Left lobe of liver (tissue), 2 donors: ENCODE measurements at regions not wholly inside any gene's neighbourhood (a gene's known extent, or its start where the extent isn't known, plus 50 kb on each side); places are given as distances from the start of the nearest gene placed in this dataset.
A peak's percentile ranks its signal among the peaks of the same experiment; 100 is the strongest.

ENCODE experiments used
- ATAC-seq: fragments of 200-7000 bp; cut with Tn5 transposase; one replicate; pipeline ENCODE4 v1.9.1; 2020; ENCODE audit warnings: mild to moderate bottlenecking, moderate library complexity
- DNase-seq: peaks from one replicate; pipeline ENCODE4 v3.0.0-alpha.2; 2020; ENCODE audit warnings: low spot score
- donor health status: DM: no; HTN: no; CAD: no; lungs with moderate emphysema.
- donor health status: DM: no; HTN: yes; CAD: no.

DNA sequence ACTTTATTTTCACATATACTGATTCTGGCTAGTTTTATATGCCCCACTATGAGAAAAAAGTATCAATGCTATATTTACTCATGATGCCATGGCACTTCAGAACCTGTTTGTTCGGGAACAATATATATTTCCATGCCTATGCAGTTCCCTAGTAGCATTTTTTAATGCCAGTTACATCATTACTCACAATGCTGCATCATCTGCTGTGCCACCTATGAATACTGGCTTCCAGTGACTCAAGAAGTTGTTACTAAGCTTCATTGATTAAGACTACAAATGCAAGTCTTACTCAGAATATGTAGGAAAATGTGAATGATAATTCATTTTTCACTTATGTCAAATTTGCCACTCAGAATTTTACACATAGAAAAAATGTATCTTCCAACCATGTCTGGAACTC is 97.9 kb downstream of the MAFB start:
- DNase-seq (no peak), ATAC-seq (no peak)

DNA sequence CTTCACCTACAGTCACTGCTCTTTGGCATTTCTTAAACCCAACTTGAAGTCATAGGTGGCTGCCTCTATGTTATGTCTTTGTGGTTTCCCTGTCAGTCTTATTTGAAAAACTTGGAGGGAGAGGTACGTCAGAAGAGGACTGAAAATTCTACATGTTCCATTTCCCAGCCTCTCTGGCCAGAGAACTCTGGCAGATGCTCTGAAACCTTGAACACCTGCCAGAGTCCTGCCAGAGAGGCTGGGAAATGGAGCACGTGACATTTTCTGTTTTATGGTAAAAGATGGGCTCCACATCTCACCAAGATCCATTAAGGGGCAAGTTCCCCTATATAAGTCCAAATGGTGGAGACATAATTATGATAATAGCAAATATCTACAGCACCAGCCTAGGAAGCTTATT is 99.5 kb downstream of the MAFB start:
- DNase-seq: no peak
- peak; percentile 57 for ATAC-seq

DNA sequence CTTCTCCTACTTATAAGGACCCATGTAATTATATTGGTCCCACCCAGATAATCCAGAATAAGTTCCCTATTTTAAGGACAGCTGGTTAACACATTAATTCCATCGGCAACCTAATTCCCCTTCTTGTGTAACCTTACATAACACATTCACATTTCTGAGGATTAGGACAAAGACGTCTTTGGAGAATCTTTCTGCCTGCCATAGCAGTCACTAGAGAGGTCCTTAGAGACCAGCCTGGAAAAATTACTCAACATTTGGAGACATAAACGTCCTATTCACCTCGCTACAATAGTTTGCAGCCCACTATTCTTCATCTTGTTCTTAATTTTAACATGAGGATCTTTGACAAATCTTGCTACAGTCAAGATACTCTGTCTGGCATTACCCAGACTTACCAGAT is 100.1 kb downstream of the MAFB start:
- ATAC-seq: no peak

DNA sequence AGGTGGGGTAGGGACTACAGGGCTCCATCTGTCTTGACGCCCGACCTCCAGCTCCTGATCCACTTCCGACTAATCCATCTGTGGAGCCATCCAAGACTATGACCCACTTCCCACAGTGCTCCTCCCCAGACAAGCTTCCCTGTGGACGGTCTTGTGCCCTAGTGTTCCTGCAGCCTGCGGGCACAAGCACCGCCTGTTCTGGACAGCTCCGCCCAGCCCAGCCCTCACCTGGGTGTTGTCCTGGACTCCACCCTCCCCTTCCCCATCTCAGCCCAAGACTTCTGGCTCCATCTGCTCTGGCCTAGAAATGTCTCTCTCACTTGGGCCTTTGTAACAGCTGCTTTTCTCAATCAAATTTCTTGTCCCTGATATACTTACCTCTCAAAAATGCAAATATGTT is 102.0 kb downstream of the MAFB start:
- no peak for ATAC-seq
- no peak for DNase-seq

More for the DNA sequence above, 100.1 kb downstream of the MAFB start:
- DNase-seq: no peak

DNA sequence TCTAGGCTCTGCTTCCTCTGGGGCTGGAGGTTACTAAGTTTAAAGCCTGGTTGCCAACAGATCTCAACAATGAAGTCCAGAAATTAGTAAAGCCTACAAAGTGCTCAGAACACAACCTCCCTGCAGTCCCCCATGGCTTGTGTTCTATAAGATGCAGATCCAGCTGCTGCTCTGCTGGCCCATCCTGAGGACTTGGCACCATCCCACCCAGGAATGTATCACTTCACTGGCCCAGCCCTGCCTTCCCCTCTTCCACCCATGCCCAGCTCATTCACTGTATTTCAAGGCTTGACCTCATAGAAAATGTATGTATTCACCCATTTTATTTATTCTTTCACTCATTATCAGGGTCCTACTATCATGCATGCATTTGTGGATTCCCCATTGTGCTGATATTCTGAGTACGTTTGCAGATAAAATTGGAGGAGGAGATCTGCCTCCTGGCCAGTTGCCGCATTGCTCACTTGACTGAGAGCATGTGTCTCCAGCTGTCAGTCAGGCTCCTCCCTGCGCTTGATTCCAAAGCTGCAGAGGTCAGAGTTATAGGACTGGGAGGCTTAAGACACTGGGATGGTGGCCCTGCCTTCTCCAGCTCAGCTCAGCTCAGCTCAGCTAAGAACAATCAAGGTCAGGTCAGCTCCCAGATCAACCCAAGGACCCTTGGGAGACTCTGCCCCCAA is 104.8 kb downstream of the MAFB start:
- ATAC-seq: peak; percentile 20

DNA sequence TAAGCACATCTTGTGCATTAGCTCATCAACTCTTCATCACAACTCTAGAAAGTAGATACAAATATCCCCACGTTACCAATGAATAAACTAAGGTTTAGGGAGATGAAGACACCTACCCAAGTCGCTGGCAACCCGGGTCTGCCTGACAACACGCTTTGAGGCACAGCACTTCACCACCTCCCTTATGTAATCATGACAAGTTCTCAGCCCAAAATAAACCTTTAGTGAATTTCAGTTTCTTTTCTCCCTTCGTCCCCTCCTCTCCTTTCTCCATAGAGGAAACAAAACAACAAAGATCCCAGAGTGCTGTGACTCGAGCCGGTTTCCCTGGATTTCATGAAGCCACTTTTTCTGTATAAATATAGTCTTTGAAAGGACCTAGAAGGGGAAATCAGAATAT is 105.4 kb downstream of the MAFB start:
- no peak for ATAC-seq
- no peak for DNase-seq

More for the DNA sequence above, 104.8 kb downstream of the MAFB start:
- DNase-seq: no peak

DNA sequence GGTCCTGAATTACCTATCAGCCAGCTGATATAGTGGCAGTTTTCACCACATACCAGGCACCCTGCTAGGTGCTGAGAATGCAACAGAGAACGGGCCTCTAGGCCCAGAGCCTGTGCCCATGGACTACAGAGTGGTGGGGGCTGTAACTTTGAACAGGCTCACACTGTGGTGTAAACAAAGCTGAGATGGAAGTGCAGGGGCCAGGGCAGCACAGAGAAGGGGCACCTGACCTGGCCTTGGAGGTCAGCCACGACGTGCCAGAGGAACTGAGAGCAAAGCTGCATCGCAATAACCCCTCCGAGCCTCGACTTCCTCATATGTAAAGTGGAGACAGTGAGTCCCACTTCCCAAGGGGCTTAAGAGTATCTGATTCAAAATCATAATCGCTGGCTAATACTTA is 105.8 kb downstream of the MAFB start:
- DNase-seq (no peak), ATAC-seq (peak; percentile 47)

DNA sequence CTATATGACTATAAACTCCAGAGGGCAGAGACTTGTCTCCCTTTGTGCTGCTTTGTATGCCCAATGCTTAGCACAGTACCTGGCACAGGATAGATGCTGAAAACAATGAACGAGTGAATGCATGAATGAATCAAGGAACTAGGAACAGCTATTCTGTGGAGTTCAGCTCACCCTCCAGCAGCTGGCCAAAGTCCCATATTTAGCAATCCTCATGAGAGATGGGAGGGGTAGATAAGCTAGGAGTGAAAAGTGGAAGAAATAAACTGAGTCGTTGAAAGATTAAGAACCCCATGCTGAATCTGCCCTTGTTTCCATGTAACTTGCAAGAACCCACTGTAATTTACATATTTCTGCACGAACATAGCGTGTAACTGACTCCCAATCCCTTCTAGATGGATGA is 106.5 kb downstream of the MAFB start:
- DNase-seq: peak; percentile 62
- ATAC-seq: peak; percentile 92

DNA sequence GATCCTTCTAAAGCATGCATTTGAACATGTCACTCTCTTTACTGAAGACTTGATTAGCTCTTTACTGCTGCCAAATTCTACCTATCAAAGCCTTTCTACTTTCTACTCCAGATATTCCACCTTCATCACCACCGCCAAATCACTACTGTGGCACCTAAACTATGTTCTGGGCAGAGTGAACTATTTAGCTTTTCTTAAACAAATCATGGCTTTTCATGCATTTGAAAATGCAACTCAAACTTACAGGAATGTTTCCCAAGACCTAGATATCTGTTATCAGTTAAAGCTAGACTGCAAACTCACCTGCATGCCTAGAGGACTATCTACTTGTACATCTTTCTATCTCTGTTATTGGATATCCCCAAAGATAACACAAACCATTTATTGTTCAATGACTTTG is 109.3 kb downstream of the MAFB start:
- ATAC-seq: no peak

DNA sequence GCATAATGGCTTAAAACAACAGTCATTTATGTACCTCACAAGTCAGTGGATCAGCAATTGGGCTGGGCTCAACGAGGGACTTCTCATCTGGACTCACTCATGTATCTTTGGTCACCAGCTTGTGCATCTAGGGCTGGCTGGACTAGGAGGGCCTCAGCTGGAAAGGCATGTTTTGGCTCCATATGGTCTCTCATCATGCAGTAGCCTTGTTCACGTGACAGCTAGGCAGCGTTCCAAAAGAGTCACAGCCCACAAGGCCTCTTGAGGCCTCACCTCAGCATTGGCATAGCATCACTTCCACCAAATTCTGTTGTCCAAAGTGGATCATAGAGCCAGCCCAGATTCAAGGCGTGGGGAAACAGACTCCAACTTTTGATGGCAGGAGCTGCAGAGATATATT is 110.1 kb downstream of the MAFB start:
- DNase-seq (no peak), ATAC-seq (no peak)

More for the DNA sequence above, 109.3 kb downstream of the MAFB start:
- no peak for DNase-seq

DNA sequence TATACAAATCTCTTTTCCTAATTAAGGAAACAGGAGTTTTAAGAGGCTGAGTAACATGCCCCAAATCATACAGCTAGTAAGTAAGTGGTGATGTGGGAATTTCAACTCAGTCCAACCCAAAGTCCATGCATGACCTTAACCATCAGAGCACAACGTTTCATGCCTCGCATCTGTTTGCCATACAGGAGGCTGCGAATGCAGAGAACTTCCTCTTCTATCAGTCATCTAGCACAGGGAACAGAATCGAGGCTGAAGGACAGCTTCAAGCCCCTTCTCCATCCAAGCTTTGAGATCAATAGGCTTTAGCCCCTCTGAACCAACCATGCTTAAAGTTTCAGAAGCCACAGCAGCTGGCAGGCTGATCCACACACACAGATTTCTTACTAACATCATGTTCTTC is 113.2 kb downstream of the MAFB start:
- ATAC-seq (no peak), DNase-seq (no peak)

DNA sequence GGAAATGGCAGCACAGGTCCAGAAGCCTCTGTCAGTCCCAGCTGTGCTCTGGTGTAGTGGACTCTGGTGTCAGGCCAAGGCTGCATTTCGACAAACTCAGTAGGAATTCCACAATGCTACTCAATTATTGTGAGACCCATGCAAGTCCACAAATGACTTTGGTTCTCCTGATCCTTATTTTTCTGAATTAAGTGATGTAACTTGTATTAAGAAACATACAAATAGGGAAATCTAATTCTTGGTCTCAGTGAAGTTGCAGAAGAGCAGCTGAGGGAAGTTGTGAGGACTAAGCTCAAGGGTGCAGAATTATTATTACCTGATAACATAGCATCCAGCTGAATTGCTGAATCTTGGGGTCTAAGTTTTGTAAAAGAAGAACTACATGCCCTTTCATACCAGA is 116.8 kb downstream of the MAFB start:
- ATAC-seq: peak; percentile 43
- DNase-seq: no peak

DNA sequence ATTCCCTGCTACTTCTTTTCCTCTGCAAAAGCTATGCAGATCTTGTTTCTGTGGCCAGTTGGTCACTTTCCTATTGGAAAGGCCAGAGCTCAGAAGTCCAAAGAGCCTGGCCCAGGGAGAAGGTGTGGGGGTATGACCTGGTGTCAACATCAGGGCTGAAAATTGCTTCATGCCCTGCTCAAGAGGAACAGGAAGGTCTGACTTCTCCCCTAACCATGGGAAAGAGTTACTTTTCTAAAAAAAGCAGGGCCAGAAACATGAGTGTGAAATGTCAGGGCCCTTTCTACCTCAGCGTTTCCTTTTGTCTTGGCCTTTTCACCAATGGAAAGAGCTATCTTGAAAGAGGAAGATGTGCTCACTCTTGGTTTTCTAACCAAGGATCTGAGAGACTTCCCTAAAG is 117.4 kb downstream of the MAFB start:
- DNase-seq (peak; percentile 83), ATAC-seq (peak; percentile 94)

DNA sequence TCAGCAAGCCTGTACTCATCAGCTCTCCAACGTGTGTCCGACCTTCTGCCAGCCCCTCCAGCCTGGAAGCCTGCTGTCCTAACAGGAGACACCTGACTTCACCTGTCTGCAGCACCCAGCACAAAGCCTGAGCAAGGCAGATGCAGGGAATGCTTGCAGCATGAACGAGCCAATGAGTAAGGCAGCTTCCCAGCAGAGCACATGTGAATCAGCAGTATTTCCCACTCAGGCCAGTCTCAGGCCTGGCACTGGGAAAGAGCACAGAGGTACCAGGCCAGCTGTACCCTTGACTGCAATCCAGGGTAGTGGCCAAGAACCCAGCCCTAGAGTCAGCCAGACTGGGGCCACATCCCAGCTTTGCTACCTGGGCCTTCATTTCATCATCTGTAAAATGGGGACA is 120.8 kb downstream of the MAFB start:
- DNase-seq (no peak), ATAC-seq (peak; percentile 51)

DNA sequence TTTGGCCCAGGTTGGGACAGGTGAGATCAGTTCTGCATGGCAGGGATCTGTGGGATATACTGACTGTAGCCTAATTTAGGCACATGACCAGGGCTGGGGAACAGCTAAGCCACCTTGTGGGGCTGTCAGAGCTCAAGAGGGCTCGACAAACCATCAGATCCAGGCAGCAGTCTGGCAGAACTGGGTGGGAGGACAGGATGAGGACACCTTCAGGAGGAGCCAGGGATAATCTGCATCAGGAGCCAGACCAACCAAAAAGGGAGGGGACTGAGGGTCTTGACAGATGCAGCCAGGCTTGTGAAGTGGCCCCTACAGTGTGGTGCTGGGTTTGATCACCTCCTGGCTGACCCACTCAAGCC is 123.4 kb downstream of the MAFB start:
- no peak for ATAC-seq
- DNase-seq: no peak

DNA sequence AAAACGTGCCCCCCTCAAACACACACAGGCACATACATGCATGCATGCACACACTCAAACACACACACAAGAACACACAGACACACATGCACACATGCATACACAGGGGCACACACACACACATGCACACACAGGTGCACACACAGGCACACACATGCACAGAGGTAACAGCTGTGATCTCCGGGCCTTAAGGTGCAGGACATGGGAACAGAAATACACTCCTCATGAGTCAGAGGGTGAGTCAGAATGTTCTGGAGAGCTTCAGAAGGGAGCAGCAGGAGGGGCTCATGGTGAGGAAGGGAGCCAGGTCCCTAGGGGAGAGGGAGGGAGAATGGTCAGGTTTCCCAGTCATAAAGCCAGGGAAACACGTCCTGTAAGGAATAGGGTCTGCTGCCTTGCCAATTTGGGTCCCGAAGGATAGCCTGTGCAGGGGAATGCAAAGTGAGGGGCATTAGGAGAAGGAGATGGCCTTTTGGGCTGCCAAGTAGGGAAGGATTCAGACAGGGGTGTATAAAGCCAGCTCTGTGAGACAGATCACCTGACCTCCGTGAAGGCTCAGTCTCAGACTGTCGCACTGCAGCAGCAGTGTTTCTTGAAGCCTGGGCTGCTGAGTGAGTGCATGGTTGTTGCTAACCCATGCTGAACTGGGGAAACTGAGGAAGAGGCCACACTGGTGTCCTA is 123.9 kb downstream of the MAFB start:
- no peak for ATAC-seq
- DNase-seq: no peak

DNA sequence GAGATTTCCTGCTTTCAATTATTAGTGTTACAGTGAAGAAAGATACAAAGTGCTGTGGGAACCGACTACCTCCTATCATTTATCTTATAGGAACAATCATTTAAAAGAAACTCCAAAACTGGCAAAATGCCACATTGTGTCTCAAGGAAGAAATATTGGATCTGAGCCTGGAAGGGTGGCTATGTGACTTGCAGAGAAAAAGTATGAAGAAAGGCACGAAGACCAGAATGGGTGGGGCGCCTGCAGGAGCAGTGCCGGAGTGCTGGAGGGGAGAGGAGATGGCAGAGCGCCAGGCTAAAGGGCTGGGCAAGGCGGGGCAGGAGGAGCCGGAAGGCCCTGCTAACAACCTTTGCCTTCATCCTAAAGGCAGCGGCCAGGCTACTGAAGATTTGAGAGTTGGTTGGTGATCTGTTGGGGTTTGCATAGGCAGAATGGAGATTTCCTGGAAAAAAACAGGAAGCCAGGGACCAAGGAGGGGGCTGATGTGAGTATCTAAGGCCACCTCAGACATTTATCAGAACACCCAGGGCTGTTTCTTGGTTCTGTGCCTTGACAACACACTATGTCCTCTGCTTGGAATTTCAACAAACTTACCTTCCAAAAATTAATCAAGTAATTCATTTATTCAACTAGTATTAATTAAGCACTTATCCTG is 125.6 kb downstream of the MAFB start:
- ATAC-seq: no peak
- no peak for DNase-seq

DNA sequence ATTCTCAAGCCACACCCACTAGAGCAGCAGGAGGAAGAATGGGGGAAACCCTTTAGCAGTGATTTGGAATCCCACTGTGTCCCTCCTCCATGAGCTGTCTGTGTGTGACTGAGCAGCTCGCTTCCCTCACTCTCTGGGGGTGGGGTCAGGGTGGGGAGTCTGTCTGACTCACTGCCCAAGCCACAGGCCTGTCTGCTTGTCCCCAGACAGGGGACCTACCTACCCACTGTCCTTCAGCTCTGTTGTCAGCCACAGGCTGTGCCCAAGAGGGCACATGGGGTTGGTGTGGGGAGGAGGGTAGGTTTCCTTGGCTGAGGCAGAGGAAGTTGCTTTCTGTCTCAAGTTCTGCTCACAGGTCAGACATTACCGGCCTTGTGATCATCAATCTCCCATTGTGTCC is 127.0 kb downstream of the MAFB start:
- DNase-seq (no peak), ATAC-seq (peak; percentile 24)

DNA sequence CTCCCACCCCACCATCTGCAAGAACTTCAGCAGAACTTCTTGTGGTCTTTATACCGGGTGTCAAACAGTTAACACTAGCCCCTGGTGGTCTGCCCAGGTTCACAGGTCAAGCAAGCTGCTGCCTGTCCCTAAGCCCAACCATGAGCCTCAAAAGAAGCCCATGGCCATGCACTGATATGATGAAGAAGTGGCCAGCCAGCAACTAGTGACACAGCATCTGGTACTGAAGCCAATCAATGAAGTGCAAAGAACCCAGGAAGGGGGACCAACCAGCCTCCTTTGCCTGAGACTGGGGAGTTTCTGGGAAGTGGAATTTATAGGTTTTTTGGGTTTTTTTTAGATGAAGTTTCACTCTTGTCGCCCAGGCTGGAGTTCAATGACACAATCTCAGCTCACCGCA is 127.8 kb downstream of the MAFB start:
- DNase-seq: no peak
- no peak for ATAC-seq

DNA sequence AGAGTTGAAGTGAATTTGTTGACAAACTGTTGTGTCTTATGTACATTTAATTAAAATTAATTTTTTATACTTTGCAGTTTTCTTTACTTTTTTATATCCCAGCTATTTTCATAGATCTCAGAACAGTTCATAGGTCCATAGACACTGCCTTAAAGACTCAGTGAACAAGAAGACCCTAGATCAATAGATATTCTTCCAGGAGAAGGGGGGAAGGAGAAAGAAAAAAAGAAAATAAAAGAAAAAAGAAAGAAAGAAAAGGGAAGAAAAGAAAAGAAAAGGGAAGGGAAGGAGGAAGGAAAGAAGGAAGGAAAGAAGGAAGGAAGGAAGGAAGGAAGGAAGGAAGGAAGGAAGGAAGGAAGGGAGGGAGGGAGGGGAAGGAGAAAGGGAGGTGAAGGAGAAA is 130.8 kb downstream of the MAFB start:
- ATAC-seq (no peak), DNase-seq (no peak)

DNA sequence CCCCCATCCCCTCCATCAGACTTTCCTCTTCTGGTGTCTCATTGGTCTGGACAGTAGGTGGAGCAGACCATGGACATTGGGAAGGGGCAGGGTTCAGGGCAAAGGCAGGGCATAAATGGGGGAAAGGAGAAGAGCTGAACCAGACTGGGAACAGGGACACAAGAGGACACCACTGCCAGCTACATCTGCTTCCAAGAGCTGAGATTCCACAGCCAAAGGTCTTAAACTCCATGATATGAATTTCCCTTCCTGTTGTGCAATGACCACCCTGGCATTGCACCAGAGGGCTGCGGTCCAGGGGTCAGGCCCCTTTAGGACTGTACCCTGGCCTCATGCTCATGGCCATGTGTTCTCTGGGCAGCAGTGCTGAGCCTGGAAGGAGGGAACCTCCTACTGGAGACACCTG is 137.9 kb downstream of the MAFB start:
- DNase-seq (peak; percentile 98), ATAC-seq (peak; percentile 93)

DNA sequence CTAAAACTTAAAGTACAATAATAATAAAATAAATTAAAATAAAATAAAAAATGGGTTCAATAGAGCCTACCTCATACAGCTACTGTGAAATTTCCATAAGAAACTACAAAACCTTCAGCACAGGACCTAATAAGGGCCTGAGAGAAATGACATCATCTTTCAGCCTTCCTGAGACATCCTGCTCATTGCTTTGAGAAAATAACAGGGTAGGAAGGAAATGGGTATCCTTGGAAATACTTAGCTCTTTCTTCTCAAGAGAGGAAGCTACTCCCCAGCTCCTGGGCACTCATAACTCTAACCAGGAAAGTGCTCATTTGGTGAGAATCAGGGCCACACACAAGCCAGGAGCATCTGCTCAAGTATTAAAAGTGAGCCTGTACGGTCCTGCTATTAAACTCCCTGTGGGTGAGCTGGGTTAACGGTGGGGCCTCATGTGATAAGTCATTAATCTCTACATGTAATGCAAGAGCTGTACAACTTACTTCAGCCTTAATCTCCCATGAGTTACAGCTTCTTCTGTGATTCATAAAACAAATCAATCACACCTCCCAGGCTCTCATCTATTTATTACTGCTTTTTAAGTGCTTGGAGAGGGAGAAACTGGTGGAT is 141.4 kb downstream of the MAFB start:
- no peak for ATAC-seq
- no peak for DNase-seq
